Activated gamma-delta T cell treated with Interleukin-2 at 50 U/mL for 16 hours (primary cell): ENCODE measurements at regions not wholly inside any gene's neighbourhood (a gene's known extent, or its start where the extent isn't known, plus 50 kb on each side); places are given as distances from the start of the nearest gene placed in this dataset.
A peak's percentile ranks its signal among the peaks of the same experiment; 100 is the strongest.
"Not testable (repeated sequence)": the region's sequence is repeated elsewhere in the genome, so short reads cannot be mapped to it uniquely, and the experiment has no call there.

Experiments used
- DNase-seq: peaks from one replicate; pipeline ENCODE4 v3.0.0-alpha.2; 2020

DNA sequence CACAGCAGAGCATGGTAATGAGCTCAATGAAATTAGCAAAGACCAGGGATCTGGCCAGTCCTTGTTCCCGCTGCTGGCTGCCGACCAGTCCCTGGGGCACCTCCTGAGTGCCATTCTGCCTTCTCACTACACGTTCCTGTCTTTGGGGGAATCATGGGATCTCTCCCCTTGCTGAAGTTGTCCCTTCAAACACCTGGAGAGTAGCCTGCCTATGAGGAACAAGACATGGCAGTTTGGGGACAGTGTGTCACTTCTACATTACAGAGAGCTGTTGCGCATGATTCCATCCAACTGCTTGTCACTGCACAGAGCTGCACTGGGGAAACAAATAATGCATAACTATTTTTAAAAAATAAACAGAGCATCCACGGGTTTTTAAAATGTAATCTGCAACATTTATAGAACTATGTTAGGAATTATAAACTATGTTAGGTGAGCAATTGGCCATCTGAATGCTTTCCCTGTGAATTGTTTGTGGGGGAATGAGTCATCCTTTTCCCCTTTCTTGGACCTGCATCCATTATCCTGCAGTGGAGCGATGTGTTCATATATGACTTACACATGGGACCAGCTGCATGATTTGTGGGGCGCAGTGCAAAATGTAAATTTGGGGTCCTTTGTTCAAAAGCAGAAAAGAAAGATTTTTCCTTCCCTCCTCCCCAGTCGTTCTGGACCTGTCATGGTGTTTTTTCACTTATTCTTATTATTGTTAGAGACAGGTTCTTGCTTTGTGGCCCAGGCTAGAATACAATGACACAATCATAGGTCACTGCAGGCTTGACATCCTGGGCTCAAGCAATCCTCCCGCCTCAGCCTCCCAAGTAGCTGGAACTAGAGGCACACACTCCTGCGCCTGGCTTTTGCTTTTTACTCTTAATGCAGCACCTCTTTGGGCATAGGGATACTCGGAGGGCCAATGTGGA, 115.0 kb upstream of the TBL1X start:
- DNase-seq, result no peak

DNA sequence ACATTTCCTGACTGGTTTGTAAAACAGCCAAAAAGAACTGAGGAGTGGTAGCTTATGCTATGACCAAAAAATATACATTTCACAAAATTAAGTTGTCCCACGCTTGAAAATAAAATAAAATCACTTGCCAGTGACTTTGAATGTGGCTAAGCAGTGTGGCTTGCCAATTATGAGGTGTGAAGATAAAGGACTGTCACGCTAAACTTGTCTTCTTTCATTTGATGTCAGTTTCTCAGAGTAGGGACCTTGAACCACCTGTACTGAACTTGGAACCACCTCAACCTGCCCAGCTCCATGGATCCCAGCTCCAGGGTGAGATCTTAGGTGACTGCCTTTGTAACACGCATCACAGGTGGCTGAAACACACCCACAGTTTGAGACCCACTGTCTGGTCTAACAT, 113.7 kb upstream of the TBL1X start:
- DNase-seq, result no peak

DNA sequence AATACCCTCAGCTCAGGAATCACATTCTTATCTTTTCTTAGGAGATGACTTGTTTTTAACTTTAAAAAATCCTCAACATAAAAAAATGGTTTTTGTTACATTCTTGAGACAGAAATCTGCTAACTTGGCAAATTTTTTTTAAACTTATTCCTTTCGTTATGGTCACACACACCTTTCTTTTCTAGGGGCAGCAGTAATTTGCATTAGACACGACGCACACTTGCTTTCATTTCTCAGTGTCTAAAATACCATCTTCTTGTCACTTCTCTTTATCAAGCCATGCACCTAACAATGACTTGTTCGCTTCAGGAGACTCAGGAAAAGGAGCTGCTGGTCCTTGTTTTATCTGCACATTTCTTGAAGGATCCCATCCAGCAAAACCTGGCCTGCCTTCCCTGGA, 112.6 kb upstream of the TBL1X start:
- DNase-seq, result no peak

DNA sequence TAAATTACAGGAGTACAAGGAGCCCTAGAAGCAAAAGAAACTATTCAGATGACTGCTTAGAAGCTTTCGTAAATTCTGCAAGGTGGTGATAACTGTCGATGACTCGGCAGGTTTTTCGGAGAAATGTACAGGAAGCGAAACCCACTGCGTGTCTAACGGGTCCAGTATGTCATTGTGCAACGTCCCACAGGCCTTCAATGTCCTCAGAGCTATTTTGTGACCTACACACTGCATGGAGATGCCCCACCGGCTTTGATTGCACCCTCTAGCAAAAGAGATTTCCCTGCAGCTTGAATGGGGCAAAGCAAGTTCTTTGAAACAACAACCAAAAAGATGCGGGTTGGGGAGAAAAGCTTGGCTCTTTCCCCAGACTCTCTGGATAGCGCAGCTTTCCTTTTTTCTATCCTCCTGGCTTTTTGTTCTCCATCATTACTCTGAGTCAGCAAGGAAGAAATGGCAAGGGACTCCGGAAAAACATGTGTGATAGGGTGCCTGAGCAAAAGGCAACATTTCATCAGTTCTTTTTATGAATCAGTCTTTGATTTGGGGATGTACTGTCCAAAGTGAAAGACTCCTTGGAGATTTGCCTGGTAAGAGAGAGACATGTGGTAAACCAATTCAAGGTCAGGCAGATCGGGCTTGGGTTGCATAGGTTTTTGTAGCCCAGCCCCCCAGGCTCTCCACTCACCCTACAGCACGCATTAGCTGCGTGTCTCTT, 112.0 kb upstream of the TBL1X start:
- DNase-seq, result peak; percentile 39

DNA sequence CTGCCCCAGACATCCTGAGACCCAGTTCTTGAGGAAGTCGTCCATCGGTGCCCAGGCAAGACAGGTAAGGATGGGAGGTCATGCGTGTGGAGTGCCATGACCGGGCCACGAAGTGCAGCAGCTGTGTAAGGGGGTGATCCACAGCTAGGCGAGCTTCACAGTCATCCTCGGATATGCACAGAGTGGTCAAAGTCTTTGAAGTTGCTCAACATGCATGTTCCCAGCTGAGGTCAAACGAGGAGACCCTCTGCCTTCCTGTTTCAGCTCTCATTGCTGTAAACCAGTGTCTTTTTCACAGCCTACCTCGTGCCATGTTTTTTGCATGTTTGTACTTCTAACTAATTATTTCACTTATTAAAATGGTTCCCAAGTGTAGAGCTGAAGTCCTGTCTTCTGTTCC, 109.9 kb upstream of the TBL1X start:
- DNase-seq, result no peak

DNA sequence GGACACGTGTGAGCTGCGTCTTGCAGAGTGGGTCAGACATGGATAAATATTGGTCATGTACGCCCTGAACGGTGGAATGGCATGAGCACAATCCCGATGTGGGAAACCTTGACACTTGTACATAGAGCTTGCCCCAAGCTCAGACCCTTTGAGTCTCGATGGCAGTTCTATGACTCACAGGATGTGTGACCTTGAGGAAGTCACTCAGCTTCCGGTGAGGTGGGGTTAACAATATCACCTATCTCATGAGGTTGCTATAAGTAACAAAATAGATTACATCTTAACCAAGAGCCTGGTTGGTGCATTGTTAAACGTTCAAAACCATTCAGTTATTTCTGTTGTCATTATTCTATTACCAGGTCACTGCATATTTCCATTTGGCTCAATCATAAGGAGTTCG, 109.1 kb upstream of the TBL1X start:
- DNase-seq, result peak; percentile 47

DNA sequence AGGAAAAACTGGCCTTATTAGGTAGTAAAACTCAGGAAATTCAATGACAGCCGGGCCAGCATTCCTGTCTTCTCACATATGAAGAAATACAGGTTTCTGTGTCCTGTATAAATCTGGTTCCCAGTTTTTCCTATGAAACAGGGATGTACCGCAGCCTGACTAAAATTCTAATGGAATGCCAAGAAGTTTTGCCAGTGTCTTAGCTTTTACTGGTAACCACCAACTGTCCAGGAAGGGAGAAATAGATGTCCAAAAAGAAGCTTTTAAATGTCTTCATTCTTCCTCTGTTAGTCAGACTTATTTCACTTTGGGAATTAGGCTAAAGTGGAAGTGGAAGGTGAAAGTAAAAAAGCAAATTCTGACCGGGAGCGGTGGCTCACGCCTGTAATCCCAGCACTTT, 108.0 kb upstream of the TBL1X start:
- no peak for DNase-seq

DNA sequence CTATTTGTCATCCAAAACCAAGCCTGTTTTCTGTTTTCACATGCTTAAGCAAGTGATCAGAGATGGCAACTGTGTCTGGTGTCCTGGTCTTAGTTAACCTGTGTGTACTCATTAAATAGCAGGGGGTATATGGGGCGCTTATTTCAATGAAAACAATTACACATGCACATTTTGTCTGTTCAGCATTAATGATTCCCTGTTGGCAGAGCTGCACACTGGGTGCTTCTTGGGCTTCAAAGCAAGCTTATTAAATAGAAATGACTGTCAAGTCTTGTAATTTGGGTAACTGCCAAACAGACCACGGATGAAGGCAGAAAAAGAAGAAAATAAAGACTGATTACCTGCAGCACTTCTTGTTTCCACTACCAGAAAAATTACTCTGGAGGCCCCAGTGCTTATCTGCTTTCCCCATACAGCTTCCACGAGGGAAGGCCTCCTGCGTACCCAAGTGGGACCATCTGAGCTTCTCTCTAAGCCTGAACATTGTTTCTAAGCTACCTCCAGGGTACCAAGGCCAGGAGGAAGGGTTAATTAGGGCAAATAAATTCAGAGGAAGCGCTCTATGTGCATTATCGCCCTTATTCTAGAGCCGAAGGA, 107.2 kb upstream of the TBL1X start:
- DNase-seq, result no peak

DNA sequence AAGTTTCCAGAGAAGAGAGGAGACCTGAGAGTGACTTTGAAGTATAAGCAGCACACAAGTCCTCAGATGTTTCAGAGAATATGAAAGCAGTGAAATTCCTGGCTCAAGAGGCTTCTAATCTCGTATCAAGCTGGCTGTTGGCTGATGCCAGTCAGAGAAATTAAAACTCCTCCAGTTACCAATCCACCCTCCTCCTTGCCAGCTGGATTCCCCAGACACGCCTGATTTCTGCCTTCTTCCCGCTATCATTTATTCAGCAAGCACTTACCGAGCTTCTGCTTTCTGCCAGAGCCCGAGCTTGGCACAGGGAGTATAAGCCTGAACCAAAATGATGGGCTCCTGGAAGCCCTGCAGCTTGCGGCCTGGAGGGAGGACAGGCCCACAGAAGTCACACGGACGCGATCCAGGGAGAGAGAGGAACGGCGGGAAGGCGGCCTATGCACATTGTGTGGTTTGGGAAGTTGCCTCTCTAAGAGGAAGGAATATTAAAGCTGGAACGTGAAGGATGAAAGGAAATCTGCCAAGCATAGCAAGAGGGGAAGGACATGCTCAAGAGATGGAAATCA, 102.4 kb upstream of the TBL1X start:
- no peak for DNase-seq

DNA sequence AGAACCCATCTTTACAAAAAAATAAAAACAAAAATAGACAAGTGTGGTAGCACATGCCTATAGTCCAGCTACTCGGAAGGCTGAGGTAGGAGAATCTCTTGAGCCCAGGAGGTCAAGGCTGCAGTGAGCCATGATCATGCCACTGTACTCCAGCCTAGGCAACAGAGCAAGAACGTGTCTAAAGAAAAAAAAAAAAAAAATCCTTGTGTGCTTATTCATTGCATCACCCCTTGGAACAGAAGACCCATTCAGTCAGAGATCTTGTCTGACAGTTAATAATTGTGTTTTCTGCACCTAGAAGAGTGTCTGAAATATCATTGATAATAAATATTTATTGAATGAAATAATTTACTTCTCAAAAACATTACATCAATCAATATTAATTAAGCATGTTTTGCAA, 97.4 kb upstream of the TBL1X start:
- DNase-seq, result no peak

DNA sequence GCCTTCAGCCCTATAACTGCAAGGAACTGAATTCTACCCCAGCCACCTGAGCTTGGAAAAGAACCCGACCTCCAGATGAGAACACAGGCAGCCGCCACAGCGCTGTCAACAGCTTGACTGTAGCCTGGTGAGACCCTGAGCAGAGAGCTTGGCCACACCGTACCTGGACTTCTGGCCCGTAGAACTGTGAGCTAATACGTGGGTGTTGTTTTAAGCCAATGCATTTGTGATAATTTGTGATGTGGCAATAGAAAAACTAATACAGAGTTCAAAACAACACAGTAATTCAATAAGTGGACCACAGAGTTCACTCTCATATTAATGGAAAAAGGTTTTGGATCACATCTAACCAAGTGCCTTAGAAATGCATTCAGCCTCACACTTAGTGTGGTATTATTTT, 96.6 kb upstream of the TBL1X start:
- DNase-seq, result no peak

DNA sequence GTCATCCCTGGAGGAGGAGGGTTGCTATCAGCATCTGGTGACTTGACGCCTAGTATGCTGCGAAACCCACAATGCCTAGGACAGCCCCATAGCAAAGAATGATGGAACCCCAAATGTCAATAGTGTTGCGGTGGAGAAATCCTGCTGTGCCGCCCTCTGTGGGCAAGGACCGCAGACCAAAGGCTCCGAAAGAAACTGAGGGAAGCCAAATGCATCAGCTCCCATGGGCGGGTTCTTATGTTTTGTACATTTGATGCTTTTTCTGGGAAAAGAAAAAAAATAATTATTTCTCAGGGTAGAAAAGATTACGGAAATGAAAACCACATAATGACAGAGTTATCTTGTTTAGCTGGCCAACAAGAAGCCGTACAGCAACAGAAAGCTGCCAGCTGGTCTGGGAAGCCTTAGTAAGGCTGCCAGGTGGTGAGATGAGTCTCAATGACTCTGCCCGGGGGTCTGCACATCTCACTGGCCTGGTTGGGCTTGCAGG, 95.0 kb upstream of the TBL1X start:
- DNase-seq, result no peak

DNA sequence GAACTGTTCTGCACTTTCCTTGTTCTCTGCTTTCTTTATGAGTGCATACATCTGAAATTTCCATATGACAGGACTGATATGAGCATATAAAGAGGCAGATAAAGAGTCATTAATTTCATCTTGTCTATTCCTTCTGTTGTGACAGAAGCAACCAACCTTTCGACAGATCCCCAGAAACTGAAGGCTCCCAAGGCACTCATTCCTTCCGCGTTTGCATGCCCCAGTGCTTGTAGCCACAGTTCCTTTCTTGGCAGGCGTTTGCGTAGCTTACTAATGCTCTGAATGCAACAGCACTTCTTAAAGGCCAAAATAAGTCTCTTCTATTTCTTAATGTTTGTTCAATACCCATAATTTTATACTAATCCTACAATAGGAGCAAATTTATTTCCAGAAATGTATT, 94.0 kb upstream of the TBL1X start:
- no peak for DNase-seq

DNA sequence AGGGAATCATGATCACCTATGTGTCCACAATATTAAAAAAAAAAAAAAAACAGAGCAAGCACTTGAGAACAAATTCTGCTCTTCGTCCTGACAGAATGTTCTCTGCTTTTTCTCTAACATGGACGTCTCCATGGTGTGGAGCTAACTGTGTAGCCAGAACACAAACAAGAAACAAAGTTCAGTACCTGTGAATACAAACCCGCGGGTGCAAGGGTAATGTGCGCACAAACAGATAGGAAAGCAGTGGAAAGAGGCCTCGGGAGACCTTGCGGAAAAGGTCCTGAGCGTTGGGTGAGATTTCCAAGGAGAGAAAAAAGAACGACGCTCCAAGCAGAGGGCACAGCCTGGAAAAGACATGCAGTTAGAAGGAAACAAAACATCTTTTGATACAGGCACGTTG, 92.0 kb upstream of the TBL1X start:
- DNase-seq, result no peak

DNA sequence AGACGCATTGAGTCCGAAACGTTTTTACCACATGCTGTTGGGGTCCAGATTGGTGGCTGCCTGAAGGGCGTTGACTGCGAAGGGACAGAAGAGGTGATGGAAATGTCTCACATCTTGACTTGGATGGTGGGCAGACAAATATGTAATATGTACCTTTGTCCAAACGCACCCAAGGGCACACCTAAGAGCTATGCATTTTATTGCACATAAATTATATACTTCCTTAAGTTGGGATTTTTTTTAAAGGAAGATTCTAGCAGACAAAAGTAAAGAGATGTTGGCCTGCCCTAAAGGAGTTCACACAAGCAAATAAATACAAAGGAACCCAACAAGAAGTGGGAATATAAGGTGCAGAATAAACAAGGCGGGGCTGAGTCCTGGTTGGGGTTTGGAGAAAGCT, 91.1 kb upstream of the TBL1X start:
- no peak for DNase-seq

DNA sequence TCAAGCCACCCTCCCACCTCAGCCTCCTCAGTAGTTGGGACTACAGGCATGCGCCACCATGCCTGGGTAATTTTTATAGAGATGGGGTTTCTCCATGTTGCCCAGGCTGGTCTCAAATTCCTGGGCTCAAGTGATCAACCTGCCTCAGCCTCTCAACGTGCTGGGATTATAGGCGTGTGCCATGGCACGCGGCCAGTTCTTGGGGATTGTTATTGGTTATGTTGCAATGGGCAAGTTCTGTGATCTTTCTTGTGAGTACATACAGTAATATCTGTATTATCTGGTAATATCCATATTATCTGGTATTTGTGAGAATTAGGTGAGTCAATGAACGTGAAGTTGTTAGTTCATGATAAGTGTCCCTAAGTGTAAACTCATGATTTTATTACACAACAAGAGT, 90.3 kb upstream of the TBL1X start:
- DNase-seq, result no peak

DNA sequence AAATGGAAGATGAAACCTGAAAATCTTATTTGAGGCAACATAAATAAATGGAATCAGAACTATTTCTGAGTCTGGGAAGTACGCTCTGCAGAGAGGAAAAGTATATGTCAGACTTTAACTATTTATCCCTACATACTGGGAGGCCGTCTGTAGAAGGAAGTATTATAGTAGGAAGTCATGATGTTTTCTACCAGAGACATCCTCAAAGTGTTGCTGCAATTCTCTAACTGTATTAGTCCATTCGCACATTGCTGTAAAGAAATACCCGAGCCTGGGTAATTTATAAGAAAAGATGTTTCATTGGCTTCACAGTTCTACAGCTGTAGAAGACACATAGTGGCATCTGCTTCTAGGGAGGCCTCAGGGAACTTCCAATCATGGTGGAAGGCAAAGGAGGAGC, 88.7 kb upstream of the TBL1X start:
- DNase-seq, result no peak

DNA sequence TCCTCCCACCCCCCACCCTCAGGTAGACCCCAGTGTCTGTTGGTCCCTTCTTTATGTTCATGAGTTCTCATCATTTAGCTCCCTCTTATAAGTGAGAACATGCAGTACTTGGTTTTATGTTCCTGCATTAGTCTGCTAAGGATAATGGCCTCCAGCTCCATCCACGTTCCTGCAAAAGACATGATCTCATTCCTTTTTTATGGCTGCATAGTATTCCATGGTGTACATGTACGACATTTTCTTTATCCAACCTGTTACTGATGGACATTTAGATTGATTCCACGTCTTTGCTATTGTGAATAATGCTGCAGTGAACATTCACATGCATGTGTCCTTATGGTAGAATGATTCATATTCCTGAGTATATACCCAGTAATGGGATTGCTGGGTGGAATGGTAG, 87.6 kb upstream of the TBL1X start:
- DNase-seq, result not testable (repeated sequence)

DNA sequence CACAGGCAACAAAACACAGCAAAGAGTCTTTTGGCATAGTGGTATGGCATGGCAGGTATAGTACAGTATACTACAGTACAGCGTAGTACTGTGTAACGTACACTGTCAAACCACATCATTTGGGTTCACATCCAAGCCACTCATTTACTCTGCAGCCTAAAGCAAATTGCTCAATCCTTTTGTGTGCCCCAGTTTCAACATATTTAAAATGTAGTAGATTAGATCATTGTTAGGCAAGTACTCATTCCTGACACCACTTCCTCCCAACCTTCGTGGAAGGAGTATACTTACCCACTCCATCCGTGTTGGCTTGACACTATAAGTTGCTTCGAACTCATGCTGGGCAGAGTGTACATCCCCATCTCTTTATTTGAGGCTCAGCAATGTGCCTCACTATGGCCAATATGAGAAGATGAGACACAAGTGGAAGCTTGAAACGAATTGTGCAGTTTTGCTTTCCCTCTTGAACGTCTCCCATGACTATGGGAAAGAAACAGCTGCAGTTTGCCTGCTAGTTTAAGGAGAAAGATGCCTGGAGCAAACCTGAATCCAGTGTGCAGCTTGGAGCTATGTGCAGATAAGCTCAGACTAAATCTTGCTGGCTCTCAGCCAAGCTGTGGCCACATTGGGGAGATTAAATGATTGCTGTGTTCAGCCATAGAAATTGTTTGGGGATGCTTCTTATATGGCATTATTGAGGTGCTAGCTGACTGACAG, 85.7 kb upstream of the TBL1X start:
- no peak for DNase-seq

DNA sequence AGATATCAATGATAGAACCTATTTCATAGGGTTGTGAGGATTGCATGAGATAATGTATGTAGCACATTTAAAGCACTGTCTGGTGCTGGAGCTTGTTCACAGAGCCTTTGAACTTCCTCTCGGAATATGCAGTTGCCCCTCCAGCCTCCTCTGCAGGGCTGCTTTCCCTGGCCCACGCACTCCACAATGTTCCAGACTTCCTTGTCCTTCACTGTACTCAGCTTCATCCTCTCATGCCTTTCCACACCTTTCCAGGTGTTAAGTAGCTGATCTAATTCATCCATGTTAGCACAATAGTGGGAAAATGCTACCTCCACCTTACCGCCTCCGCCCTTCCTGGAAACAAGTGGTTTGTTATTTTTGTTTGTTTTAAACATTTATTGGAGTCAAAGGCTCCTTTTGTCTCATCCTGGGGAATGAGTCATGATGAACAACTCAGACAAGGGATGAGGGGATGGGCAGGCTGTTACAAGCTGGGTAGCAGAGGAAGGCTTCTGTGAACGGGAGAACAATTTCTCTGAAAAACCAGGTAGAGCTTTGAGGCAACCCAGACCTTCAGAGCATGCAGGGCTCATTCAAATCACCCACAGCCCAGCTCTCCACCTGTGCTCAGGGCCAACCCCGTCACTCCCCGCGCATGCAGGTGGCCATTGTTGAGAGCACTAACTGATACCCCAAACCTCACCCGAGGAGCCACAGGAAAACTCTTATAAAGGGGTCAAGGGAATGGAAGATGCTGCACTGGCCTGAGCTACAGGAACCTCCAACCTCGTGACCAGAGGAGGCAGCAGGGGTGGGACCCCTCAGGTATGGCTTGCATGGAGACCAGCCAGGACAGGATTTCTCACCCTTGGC, 84.9 kb upstream of the TBL1X start:
- no peak for DNase-seq

DNA sequence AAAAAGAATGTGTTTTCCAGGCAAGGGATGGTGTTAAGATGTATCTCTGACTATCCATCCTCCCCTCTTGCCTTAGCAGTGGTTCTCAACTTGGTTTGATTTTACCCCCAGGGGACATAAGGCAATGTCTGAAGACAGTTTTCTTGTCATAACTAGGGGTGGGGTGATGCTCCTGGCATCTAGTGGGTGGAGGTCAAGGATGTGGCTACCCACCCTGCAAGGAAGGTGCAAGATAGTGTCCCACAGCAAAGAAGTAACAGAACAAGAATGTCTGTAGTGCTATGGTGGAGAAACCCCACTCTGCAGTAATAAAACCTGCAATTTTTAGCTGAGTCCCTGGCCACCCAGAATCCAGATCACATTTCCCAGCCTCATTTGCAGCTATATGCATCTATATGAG, 81.2 kb upstream of the TBL1X start:
- DNase-seq, result no peak

DNA sequence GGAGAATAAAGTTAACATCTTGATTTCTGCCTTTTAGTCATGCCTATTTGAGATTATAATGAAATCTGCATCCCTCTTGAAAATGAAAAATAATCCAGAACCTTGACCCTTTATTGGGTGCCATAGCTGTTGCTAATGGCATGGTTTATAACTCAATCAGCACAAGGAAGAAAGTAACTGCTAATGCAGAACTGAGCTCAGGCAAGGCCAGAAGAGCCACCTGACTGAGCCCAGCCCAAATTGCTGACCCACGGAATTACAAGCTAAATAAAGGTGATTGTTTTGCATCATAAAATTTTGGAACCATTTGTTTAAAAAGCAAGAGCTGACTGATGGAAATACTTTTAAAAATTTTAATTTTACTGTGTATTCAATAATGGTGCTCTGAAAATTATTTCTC, 76.4 kb upstream of the TBL1X start:
- no peak for DNase-seq
